Right renal pelvis (tissue), 4 donors: ENCODE measurements at regions not wholly inside any gene's neighbourhood (a gene's known extent, or its start where the extent isn't known, plus 50 kb on each side); places are given as distances from the start of the nearest gene placed in this dataset.

Experiments
- DNase-seq, 4 donors: peaks; one replicate each; pipeline ENCODE4 v3.0.0-alpha.2; 2013; ENCODE audit warnings: low read depth in 4 of 4, low spot score in 3 of 4, missing footprints in 1 of 4

DNA sequence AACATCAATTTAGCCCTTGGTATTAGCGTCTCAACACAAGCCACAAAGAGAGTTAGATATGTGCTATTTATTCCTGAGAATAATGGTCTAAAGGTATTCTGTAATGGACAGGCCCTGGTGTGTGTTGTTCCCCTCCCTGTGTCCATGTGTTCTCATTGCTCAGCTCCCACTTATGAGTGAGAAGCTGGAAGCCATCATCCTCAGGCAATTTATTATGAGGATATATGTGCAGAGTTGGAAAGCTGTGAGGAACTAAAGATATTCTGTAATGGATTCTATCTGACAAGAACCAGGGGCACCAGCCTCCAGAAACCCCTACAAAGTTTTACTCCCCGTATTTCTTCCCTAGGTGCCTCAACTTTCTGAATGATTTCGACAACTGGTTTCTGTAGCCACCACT lies 210.8 kb downstream of the GRIN2B start:
- DNase-seq: no peak

DNA sequence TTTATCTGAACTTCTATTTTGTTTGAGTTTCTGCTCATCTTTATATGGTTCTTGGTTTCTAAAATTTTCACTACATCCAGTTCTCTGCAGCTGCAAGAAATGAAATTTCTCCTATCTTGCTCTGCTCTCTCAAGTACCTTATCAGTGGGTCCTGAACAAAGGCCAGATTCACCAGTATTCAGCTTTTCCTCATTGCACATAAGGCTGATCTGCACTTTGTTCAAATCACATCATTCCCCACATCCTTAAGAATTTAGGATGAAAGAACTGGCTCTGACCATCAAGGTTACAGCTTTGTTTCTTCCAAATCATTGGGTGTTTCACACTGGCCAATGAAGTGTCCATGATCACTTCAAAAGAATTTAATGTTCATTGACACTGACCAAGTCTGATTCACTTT lies 211.4 kb downstream of the GRIN2B start:
- no peak for DNase-seq

DNA sequence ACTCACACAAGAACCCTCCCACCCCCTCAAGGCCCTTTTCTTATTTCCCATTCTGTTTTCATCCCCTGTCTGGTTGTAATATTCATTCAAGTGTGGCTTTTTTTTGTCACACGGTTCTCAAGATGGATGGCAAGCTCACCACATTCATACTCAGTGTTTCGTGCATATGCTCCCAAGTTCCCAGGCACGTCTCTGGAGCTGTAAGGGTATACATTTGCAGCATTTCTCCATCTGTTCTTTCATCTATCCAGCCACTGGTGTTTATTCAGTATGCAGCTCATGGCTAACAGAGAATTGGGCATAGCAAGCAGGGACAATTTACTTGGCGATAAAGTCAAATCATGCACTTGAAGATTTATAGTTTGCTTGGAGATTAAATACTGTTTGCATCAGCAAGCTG lies 212.1 kb downstream of the GRIN2B start:
- no peak for DNase-seq

DNA sequence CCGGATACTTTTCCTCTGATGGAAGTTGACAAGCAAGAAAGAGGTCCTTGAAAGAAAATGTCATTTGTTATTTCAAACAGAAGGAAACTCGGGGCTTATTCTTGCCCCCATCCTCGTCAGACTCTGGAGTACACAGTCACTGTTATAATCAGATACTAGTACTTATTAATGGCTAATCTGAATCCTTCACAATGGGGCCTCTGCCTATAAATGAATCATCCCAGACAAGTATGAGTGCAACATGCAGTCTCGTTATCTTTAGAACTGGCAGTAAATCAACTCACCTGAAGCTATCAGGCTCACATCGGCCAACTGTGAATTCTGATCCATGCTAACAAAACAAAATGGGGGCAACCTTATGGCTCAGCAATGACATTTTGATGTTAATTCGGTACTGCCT lies 216.7 kb downstream of the GRIN2B start:
- no peak for DNase-seq

DNA sequence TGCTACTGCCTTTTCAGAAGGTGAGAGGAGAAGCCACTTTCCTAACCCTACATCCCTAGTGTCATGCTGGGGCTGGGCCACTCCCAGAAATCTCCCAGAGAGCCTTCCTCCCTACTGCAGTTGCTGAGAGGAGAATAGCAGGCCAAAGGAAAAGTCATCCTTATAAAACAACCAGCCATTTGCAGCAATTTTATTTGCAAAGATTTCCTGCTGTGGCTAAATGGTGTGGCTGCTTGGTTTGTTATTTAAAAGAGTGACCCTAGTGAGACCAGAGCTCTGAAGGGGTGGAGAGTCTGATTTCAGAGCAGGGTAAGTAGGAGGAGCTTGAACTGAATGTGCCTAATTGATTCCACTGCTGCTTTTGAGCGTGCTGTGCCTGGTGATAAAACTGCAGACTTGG lies 232.0 kb downstream of the GRIN2B start:
- DNase-seq: no peak

DNA sequence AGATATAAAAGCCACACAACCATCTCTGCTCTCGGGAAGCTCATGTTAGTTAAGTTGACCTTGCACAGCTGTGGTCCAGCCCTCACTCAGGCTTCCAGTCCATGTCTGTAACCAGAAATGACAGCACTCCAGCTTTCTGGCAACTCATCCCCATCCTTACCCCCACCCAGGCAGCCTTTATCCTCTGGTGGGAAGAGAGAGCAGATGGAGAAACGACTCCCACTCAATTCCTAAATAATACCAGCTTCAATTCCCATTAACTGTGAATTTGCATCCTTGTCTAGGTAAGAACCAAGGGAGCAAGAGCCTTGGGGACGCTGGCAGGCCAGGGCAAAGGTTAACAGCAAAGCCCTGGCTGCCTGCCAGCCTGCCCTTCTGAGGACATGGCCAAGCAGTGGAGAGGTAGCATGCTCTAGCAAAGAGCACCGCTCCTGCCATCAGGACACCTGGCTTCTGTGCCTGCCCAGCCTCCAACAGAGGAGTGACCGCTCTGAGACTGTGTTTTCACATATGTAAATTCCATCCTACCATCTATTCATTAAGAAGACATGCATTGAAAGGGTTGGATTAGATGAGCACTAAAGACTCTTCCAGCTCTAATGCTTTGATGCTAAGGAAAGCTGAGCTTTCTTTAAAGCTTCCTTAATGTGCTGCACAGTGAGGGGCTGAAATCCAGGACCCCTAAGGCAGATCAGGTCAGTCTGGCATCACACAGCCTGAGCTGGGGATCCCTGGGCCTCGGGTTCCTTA lies 236.1 kb downstream of the GRIN2B start:
- DNase-seq: no peak

DNA sequence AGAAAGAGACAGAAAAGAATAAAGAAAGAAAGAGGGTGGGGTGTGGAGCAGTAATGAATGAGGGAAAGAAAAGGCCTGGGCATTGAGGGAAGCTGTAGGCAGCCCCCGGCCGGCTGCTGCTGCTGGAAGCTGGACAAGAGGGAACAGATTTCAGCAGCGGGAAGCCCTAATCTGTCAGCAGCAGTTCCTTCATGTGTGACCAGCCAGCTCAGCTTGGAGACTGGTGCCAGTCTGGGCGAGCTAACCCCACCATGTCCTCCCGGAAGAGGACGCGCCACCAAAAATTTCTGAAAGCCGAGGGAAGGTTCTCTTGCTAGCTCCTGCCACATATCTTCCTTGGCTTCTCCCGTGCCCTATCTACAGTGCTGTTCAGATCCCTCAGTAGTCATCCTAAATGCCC lies 236.8 kb downstream of the GRIN2B start:
- no peak for DNase-seq

DNA sequence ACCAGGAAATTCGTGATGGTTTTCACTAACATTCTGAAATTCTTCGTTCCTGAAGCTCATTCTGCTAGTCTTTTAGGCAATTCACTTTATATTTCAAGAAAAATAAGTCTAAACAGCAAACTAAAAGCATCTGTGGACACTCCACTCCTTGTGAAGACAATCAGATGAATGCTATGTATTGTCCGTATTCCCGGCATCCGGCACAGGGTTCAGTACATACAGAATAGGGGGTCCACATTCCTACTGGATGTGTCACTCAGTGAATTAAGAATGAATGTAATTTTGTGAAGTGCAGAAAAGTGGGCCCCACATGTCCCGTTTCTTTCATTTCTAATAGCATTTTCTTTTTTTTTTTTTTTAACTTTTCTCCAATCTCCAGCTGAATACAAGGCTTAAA lies 241.3 kb downstream of the GRIN2B start:
- no peak for DNase-seq

DNA sequence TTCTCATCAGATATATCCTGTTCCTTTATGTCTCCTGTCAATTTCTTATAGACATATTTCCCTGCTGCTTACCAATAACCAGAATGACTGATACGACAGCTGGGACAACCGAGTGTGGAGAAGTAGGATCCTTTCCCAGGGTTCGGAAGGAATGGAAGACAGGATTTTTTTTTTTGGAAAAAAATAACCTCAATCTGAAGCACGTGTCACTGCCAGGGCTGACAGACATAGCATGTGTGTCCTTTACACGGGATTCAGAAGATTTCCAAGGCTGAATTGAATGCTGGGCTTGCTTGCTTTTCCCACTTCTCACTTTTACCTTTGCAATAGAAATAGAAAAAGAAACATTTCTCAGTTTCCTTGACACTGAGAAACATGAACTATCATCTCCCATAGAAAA lies 245.7 kb downstream of the GRIN2B start:
- no peak for DNase-seq

DNA sequence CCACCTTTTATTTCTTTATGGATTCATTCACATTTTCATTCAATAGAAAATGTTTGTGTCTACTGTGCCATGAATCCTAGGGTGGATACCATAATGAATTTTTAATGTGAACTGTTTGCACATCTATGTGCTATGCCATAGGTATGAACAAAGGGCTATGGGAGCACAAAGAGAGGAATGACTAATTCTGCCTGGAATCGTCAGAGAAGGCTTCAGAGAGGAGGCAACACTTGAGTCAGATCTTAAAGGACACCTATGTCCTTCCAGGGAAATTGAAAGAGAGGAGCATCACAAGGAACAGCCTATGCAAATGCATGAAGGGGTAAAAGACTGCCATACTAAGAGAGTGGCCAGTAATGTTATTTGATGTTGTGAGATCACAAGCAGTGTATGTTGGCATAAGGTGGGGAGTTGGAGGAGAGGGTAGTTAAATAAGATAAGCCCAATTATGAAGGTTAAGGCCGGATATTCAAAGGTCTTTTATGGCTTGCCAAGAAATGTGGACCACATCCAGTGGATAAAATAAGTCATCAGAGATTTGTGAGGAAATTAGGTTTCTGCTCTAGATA lies 246.7 kb downstream of the GRIN2B start:
- DNase-seq: no peak

DNA sequence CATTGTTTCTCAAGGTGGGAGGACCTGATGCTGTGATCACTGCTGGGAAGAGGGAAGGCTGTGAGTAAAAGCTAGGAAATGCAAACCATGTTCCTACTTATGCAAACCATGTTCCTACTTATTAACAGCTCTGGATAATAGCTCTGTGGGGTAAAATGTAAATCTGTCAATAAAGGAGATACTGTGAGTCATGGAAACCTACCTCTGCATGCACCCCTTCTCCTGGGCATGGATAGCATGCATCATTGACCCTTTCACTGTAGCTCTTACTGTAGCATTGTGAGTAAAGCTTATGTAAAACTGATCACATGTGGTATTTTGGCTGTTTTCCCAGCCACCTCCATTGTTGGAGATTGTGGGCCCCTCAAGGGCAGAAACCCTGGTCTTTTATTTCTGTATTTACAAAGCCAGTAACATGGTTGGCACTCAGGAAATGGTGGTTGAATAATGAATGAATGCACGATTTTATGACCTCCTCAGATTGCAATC lies 253.7 kb downstream of the GRIN2B start:
- no peak for DNase-seq

DNA sequence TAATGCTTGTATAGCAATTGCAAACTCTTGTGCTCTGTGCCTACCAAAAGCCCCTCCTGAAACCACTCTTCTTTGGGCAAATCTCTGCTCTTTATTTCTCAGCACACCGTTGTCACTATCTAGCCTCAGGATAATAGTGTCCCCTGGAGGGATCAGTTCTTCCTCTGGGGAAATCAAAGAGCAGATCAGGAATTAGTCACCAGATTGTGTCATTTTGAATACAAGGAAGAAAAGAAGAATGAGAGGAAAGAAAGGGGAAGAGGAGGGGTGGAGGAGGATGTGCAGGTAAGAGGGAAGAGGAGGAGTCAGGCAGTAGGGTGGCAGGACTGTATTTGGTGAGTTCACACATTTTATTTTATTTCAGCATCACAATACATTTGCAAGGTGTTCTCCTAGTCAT lies 256.4 kb downstream of the GRIN2B start:
- no peak for DNase-seq

DNA sequence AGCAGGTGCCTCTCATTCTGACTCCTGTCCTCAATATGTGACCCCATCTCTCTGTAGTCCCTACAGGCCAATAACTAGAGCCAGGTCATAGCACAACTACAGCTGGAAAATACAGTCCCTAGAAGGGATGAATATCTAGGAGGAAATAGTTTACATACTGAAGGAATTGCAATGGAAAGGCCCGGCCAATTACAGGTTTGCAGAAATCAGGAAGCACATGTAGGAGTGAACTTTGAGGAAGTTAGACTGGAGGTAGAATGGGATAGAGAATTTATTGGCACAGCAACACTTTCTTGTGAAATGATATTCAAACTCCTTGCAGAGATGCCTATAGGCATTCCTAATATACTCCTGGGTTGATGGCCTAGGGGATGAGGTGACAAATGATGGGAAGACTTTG lies 257.3 kb downstream of the GRIN2B start:
- DNase-seq: no peak

DNA sequence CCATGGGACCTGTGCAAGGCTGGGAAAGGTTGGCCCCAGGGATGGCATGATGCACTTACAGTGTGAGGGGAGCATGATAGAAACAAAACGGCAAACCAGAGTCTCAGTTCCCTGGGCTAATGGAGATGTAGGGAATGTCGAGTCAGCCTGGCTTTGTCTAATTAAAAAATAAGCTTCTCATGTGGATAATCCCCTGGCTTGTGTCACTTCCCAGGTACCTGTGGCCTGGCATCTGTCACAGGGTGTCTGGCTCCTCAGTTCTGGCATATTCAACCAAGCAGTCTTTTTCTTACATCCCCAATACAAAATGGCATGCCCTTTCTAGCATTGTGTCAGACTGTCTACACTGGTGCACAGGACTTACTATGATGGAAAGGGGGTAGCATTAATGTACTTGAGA lies 261.4 kb downstream of the GRIN2B start:
- no peak for DNase-seq

DNA sequence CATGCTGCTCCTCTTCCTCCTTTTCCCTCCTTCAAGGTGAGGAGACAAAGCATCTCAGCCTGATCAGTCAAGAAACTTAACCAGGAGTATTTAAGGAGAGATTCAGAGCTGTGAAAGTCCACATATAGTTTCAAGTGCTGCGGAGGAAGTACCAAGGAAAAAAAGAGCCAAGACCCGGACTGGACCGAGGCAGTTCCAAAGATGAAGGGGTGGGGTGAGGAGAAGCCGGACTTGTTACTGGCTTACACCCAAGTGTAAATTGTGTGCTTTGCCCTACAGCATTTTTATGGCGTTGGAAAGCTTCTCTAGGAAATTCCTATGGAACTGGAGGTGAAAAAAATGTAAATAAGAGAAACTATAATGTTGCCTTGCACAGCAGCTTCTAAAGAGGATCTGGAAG lies 263.1 kb downstream of the GRIN2B start:
- DNase-seq: no peak

DNA sequence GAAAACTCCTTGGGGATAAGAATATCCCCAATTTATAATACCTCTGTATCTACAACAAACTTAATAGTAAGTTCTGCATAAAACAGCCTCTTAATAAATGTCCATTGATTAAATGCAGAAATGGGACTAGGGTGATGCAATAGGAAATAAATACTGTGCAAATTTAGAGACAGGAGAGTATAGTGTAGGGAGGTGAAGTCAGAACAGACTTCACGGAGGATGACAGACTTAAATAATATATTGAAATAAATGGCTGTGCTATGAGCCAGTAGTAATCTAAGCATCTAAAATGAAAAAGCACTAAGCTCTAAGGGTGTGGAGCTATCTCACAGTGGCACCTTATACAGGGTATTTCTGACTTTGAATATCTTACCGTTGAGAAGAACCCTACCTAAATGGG lies 265.3 kb downstream of the GRIN2B start:
- DNase-seq: no peak

DNA sequence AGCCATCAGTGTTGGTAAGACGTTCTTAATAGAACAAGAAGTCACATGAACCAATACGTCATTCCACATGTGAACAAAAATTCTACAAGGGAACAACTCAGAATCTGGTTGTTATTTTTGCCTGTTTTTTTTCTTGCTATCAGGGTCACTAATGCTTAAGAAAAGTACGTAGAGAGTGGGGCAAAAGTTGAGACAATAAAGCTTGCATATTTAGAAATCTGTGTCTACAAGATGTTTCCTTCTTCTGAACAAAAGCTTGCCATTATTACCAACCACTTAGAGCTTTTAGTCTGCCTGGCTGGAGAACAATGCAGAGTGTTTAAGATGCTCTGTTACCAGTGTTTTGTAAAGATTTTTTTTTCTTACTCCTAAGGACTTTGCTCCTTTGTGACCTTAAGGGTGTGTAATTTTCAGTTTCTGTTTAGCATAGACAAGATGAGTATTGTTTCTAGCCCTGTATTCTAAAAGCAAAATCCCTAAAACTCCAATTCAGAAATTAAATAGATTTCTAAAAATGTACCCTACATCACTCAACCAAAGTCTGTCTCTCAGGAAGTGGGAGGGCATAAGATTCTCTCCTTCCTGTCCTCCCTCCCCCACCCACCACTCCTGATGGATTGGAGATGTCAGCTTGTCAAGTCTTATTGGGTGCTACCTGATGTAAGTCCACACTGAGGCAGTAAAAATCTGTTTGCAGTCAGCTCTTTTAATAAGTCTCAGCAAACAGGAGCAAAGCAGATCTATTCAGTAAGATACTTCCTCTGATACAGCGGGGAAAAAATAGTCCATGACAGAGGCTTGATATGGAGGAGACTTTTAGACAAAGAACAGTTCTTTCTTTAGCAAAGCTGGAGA lies 267.6 kb downstream of the GRIN2B start:
- DNase-seq: no peak

DNA sequence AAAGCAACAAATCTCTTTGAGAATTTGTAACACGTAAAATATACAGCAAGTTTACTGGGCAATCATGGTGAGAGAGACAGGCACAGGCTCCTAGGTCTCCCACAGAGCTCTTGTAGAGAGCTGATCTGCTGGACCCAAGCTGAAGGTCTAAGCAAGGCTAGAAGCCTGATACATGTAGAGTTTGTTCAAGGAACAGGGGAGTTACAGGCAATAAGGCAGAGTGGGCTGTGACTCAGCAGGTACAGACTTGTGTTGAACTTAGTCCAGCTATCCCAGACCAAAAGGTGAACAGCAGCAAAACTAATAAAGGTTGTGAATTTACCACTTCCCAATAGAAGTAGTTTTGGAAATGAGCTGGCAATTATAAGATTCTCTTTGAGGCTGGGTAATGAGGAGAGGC lies 273.6 kb downstream of the GRIN2B start:
- no peak for DNase-seq

DNA sequence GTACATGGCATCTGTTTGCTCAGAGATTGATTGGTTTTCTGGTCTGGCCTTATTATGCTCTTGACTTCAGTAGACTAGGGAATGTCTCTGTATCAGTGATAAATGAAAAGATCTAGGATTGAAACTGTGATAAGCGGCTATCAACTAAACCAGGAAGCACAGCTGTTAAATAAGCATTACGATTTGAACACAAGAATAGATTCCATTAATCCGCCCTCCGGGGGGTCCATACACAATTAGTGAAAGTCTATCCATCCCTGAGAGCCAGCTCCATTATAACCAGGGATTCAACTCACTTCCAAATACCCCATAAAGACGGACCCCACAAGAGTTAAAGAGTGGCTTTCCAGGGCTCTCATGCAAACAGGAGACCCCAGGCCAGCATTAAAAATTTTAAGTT lies 279.0 kb downstream of the GRIN2B start:
- DNase-seq: no peak

DNA sequence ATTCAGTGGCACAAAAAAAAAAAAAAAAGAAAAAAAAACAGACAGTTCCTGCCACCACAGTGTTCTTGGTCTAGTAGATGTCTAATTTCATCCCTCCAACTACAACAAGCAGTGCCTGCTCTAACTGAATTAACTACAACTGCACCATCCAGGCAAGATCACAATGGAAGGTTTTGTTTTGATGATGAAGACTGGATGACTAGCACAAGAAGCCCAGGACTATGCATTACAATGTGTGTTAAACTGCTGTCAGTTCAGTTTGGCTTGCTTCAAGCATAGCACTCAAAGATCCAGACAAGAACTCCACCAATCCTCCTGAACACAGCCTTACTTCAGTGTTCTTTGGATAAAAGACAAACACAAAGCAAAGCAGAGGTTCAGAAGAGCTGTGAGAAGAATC lies 279.9 kb downstream of the GRIN2B start:
- DNase-seq: no peak

DNA sequence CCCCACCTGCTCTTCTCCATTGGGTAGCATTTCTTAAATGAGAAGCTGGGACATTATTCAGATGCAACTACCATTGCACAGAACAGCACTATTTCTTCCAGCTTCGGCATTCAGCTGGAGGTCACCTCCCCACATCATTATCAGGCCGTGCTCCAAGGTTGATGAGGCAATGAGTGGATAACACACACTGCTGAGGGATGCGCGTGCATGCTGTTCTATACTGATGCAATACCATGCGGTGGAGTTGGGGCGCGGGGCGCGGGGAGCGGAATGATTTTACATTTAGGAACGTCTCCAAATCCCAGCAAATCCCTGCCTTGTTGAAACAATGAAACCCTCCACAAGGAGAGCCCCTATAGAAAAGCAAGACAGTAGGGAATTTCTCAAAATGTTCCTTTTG lies 283.4 kb downstream of the GRIN2B start:
- no peak for DNase-seq

DNA sequence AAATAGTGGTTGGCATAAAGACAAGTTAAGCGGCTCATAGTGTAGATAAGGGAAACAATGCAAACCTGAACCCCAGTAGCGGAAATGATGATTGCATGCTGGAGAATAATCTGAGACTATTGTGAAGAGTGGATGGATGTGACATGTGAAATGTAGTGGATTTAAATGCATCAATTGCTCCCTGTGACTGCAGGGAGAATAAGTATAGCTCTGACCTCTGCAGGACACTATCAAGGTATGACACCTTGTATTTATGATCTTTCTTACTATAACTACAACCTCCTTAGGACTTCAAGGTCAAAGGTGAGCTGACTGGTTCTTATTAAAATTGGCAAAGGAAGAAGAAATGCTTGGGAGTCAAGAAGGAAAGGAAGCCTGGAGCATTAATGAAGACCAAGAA lies 285.6 kb downstream of the GRIN2B start:
- no peak for DNase-seq
